ENCODE measurements at regions not wholly inside any gene's neighbourhood (a gene's known extent, or its start where the extent isn't known, plus 50 kb on each side); places are given as distances from the start of the nearest gene placed in this dataset.

- DNase-seq: no peak
- no peaks in the 10 kb centered on the region for H3K9me3 ChIP-seq (ENCODE audit: control insufficient read depth, low read length)
- no peaks in the 10 kb centered on the region for H3K4me1 ChIP-seq (ENCODE audit: control insufficient read depth, insufficient read depth, low read length, poor library complexity, severe bottlenecking)
Measured at GRCh38 chr18:72283148-72283925, 260.8 kb downstream of the CBLN2 start.

GRCh38 chr18:72273025-72273424 lies 271.1 kb downstream of the CBLN2 start:
- Histone ChIP-seq H3K4me1 (ENCODE audit: control insufficient read depth, insufficient read depth, low read length, poor library complexity, severe bottlenecking) (no peaks in the 10 kb centered on the region), H3K27ac (ENCODE audit: insufficient read depth, low read length, poor library complexity, severe bottlenecking) (no peak overlapping the region), H3K4me3 (ENCODE audit: insufficient read depth, low read depth, low read length, poor library complexity, severe bottlenecking) (no peak overlapping the region), H3K27me3 (replicated peaks; ENCODE audit: control insufficient read depth, insufficient read depth, low read length, poor library complexity, severe bottlenecking) (no peaks in the 10 kb centered on the region), H3K36me3 (ENCODE audit: control insufficient read depth, insufficient read depth, low read length) (no peaks in the 10 kb centered on the region), H3K9me3 (ENCODE audit: control insufficient read depth, low read length) (no peaks in the 10 kb centered on the region)
- DNase-seq: no peak

More at GRCh38 chr18:72283148-72283925, 260.8 kb downstream of the CBLN2 start:
- H3K27ac ChIP-seq (ENCODE audit: insufficient read depth, low read length, poor library complexity, severe bottlenecking): no peak overlapping the region
- no peak overlapping the region for H3K4me3 ChIP-seq (ENCODE audit: insufficient read depth, low read depth, low read length, poor library complexity, severe bottlenecking)
- H3K36me3 ChIP-seq (ENCODE audit: control insufficient read depth, insufficient read depth, low read length): no peaks in the 10 kb centered on the region
- no peaks in the 10 kb centered on the region for H3K27me3 ChIP-seq (replicated peaks; ENCODE audit: control insufficient read depth, insufficient read depth, low read length, poor library complexity, severe bottlenecking)

- no peak overlapping the region for H3K27ac ChIP-seq (ENCODE audit: insufficient read depth, low read length, poor library complexity, severe bottlenecking)
- no peaks in the 10 kb centered on the region for H3K9me3 ChIP-seq (ENCODE audit: control insufficient read depth, low read length)
- H3K36me3 ChIP-seq (ENCODE audit: control insufficient read depth, insufficient read depth, low read length): no peaks in the 10 kb centered on the region
- H3K4me3 ChIP-seq (ENCODE audit: insufficient read depth, low read depth, low read length, poor library complexity, severe bottlenecking): no peak overlapping the region
- DNase-seq: no peak
- H3K27me3 ChIP-seq (replicated peaks; ENCODE audit: control insufficient read depth, insufficient read depth, low read length, poor library complexity, severe bottlenecking): no peaks in the 10 kb centered on the region
- H3K4me1 ChIP-seq (ENCODE audit: control insufficient read depth, insufficient read depth, low read length, poor library complexity, severe bottlenecking): no peaks in the 10 kb centered on the region
Measured at GRCh38 chr18:72261590-72261989, 282.6 kb downstream of the CBLN2 start.

DNA sequence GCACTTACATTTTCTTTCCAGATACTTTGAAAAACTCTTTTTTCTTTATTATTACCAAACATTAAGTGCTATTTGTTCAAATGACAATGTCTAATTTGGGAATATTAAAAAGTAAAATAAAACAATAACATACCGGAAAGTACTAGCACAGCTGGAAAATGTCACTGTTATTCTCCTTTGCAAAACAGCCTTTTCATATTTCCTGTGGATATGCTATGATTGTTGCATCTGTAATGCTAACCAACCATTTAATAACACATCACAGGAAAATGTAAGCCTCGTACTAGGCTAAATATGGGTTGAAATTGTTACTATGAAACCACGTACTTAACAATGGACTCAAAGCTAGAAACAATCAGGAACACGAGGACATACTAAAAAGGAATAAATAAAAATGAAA lies 298.1 kb downstream of the CBLN2 start:
- Histone ChIP-seq H3K4me3 (ENCODE audit: insufficient read depth, low read depth, low read length, poor library complexity, severe bottlenecking) (no peak overlapping the region), H3K9me3 (ENCODE audit: control insufficient read depth, low read length) (no peaks in the 10 kb centered on the region), H3K27me3 (replicated peaks; ENCODE audit: control insufficient read depth, insufficient read depth, low read length, poor library complexity, severe bottlenecking) (no peaks in the 10 kb centered on the region), H3K36me3 (ENCODE audit: control insufficient read depth, insufficient read depth, low read length) (no peaks in the 10 kb centered on the region), H3K27ac (ENCODE audit: insufficient read depth, low read length, poor library complexity, severe bottlenecking) (no peak overlapping the region), H3K4me1 (ENCODE audit: control insufficient read depth, insufficient read depth, low read length, poor library complexity, severe bottlenecking) (no peaks in the 10 kb centered on the region)
- DNase-seq: no peak

- DNase-seq: no peak
- Histone ChIP-seq H3K9me3 (ENCODE audit: control insufficient read depth, low read length) (peaks cover 3% of the 10 kb centered on the region), H3K27me3 (replicated peaks; ENCODE audit: control insufficient read depth, insufficient read depth, low read length, poor library complexity, severe bottlenecking) (no peaks in the 10 kb centered on the region)
Measured at GRCh38 chr18:72235422-72235821, 308.7 kb downstream of the CBLN2 start.

GRCh38 chr18:72233106-72233505 lies 311.0 kb downstream of the CBLN2 start:
- Histone ChIP-seq H3K4me3 (ENCODE audit: insufficient read depth, low read depth, low read length, poor library complexity, severe bottlenecking) (no peak overlapping the region), H3K9me3 (ENCODE audit: control insufficient read depth, low read length) (peaks cover 3% of the 10 kb centered on the region), H3K4me1 (ENCODE audit: control insufficient read depth, insufficient read depth, low read length, poor library complexity, severe bottlenecking) (no peaks in the 10 kb centered on the region), H3K36me3 (ENCODE audit: control insufficient read depth, insufficient read depth, low read length) (no peaks in the 10 kb centered on the region), H3K27me3 (replicated peaks; ENCODE audit: control insufficient read depth, insufficient read depth, low read length, poor library complexity, severe bottlenecking) (no peaks in the 10 kb centered on the region), H3K27ac (ENCODE audit: insufficient read depth, low read length, poor library complexity, severe bottlenecking) (no peak overlapping the region)
- DNase-seq: no peak

More at GRCh38 chr18:72235422-72235821, 308.7 kb downstream of the CBLN2 start:
- Histone ChIP-seq H3K4me3 (ENCODE audit: insufficient read depth, low read depth, low read length, poor library complexity, severe bottlenecking) (no peak overlapping the region), H3K36me3 (ENCODE audit: control insufficient read depth, insufficient read depth, low read length) (no peaks in the 10 kb centered on the region), H3K27ac (ENCODE audit: insufficient read depth, low read length, poor library complexity, severe bottlenecking) (no peak overlapping the region), H3K4me1 (ENCODE audit: control insufficient read depth, insufficient read depth, low read length, poor library complexity, severe bottlenecking) (no peaks in the 10 kb centered on the region)

DNA sequence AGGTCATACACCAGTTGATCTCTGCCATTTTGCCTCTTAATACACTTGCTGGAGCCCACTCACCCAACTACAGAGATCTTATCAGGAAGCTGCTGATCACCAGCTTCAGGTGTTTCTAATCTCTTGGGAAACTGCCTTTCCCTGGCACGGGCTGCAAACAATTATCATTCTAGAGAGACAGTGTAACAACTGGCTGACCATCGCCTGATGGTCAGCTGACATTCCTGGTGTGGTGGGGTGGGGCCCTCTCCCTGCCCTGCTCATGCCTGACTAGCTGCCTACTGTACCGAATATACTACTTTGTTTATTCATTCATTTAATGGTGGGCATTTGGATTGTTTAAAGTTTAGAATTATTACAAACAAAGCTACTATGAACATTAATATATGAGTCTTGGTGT lies 311.5 kb downstream of the CBLN2 start:
- DNase-seq: no peak
- no peaks in the 10 kb centered on the region for H3K27me3 ChIP-seq (replicated peaks; ENCODE audit: control insufficient read depth, insufficient read depth, low read length, poor library complexity, severe bottlenecking)
- H3K27ac ChIP-seq (ENCODE audit: insufficient read depth, low read length, poor library complexity, severe bottlenecking): no peak overlapping the region
- peaks cover 3% of the 10 kb centered on the region for H3K9me3 ChIP-seq (ENCODE audit: control insufficient read depth, low read length)
- no peak overlapping the region for H3K4me3 ChIP-seq (ENCODE audit: insufficient read depth, low read depth, low read length, poor library complexity, severe bottlenecking)
- H3K36me3 ChIP-seq (ENCODE audit: control insufficient read depth, insufficient read depth, low read length): no peaks in the 10 kb centered on the region
- H3K4me1 ChIP-seq (ENCODE audit: control insufficient read depth, insufficient read depth, low read length, poor library complexity, severe bottlenecking): no peaks in the 10 kb centered on the region

- Histone ChIP-seq H3K36me3 (ENCODE audit: control insufficient read depth, insufficient read depth, low read length) (no peaks in the 10 kb centered on the region), H3K27ac (ENCODE audit: insufficient read depth, low read length, poor library complexity, severe bottlenecking) (no peak overlapping the region), H3K9me3 (ENCODE audit: control insufficient read depth, low read length) (no peaks in the 10 kb centered on the region), H3K4me3 (ENCODE audit: insufficient read depth, low read depth, low read length, poor library complexity, severe bottlenecking) (no peak overlapping the region), H3K4me1 (ENCODE audit: control insufficient read depth, insufficient read depth, low read length, poor library complexity, severe bottlenecking) (no peaks in the 10 kb centered on the region), H3K27me3 (replicated peaks; ENCODE audit: control insufficient read depth, insufficient read depth, low read length, poor library complexity, severe bottlenecking) (no peaks in the 10 kb centered on the region)
- no peak for DNase-seq
Measured at GRCh38 chr18:72225958-72226357, 318.2 kb downstream of the CBLN2 start.

GRCh38 chr18:72223733-72224132 lies 320.4 kb downstream of the CBLN2 start:
- Histone ChIP-seq H3K9me3 (ENCODE audit: control insufficient read depth, low read length) (no peaks in the 10 kb centered on the region), H3K27ac (ENCODE audit: insufficient read depth, low read length, poor library complexity, severe bottlenecking) (no peak overlapping the region), H3K36me3 (ENCODE audit: control insufficient read depth, insufficient read depth, low read length) (no peaks in the 10 kb centered on the region), H3K27me3 (replicated peaks; ENCODE audit: control insufficient read depth, insufficient read depth, low read length, poor library complexity, severe bottlenecking) (no peaks in the 10 kb centered on the region), H3K4me3 (ENCODE audit: insufficient read depth, low read depth, low read length, poor library complexity, severe bottlenecking) (no peak overlapping the region), H3K4me1 (ENCODE audit: control insufficient read depth, insufficient read depth, low read length, poor library complexity, severe bottlenecking) (no peaks in the 10 kb centered on the region)
- no peak for DNase-seq

- Histone ChIP-seq H3K27me3 (replicated peaks; ENCODE audit: control insufficient read depth, insufficient read depth, low read length, poor library complexity, severe bottlenecking) (no peaks in the 10 kb centered on the region), H3K4me3 (ENCODE audit: insufficient read depth, low read depth, low read length, poor library complexity, severe bottlenecking) (no peak overlapping the region), H3K9me3 (ENCODE audit: control insufficient read depth, low read length) (no peaks in the 10 kb centered on the region), H3K36me3 (ENCODE audit: control insufficient read depth, insufficient read depth, low read length) (no peaks in the 10 kb centered on the region), H3K27ac (ENCODE audit: insufficient read depth, low read length, poor library complexity, severe bottlenecking) (no peak overlapping the region), H3K4me1 (ENCODE audit: control insufficient read depth, insufficient read depth, low read length, poor library complexity, severe bottlenecking) (no peaks in the 10 kb centered on the region)
- DNase-seq: no peak
Measured at GRCh38 chr18:72208920-72209676, 335.0 kb downstream of the CBLN2 start.

Measured in effector memory CD4-positive, alpha-beta T cell (primary cell).